CD4-positive, alpha-beta T cell treated with Interleukin-4 for 1 hour (primary cell): ENCODE measurements at regions not wholly inside any gene's neighbourhood (a gene's known extent, or its start where the extent isn't known, plus 50 kb on each side); places are given as distances from the start of the nearest gene placed in this dataset.
"Not testable (repeated sequence)": the region's sequence is repeated elsewhere in the genome, so short reads cannot be mapped to it uniquely, and the experiment has no call there.

Experiments used
- DNase-seq, 2 donors: peaks; one replicate each; pipeline ENCODE4 v3.0.0-alpha.2; 2020 to 2022

- no peak for DNase-seq
Observed at GRCh38 chr14:48333221-48333920, 658.0 kb upstream of the MDGA2 start.

- no peak for DNase-seq
Observed at GRCh38 chr14:48331421-48331820, 656.0 kb upstream of the MDGA2 start.

GRCh38 chr14:48325486-48325885 is 650.1 kb upstream of the MDGA2 start:
- DNase-seq, result no peak

- DNase-seq, result no peak
Observed at GRCh38 chr14:48323665-48324064, 648.3 kb upstream of the MDGA2 start.

- no peak for DNase-seq
Observed at GRCh38 chr14:48319823-48320222, 644.4 kb upstream of the MDGA2 start.

GRCh38 chr14:48304729-48305128 is 629.3 kb upstream of the MDGA2 start:
- no peak for DNase-seq

GRCh38 chr14:48289701-48290100 is 614.3 kb upstream of the MDGA2 start:
- DNase-seq, result no peak

GRCh38 chr14:48285217-48285616 is 609.8 kb upstream of the MDGA2 start:
- not testable (repeated sequence) for DNase-seq

GRCh38 chr14:48275301-48275700 is 599.9 kb upstream of the MDGA2 start:
- no peak for DNase-seq

- DNase-seq, result no peak
Observed at GRCh38 chr14:48274826-48275225, 599.4 kb upstream of the MDGA2 start.

GRCh38 chr14:48267926-48268325 is 592.5 kb upstream of the MDGA2 start:
- DNase-seq, result not testable (repeated sequence)

- not testable (repeated sequence) for DNase-seq
Observed at GRCh38 chr14:48266201-48266600, 590.8 kb upstream of the MDGA2 start.

GRCh38 chr14:48261436-48261835 is 586.0 kb upstream of the MDGA2 start:
- DNase-seq, result no peak

- DNase-seq, result not testable (repeated sequence)
Observed at GRCh38 chr14:48260394-48261295, 585.2 kb upstream of the MDGA2 start.

GRCh38 chr14:48259876-48260275 is 584.5 kb upstream of the MDGA2 start:
- not testable (repeated sequence) for DNase-seq

GRCh38 chr14:48259232-48259631 is 583.8 kb upstream of the MDGA2 start:
- DNase-seq, result not testable (repeated sequence)

- DNase-seq, result not testable (repeated sequence)
Observed at GRCh38 chr14:48258703-48259102, 583.3 kb upstream of the MDGA2 start.

- no peak for DNase-seq
Observed at GRCh38 chr14:48253020-48253419, 577.6 kb upstream of the MDGA2 start.

GRCh38 chr14:48251290-48251689 is 575.9 kb upstream of the MDGA2 start:
- DNase-seq, result no peak

- DNase-seq, result no peak
Observed at GRCh38 chr14:48250575-48250974, 575.2 kb upstream of the MDGA2 start.

- no peak for DNase-seq
Observed at GRCh38 chr14:48247977-48248376, 572.6 kb upstream of the MDGA2 start.

GRCh38 chr14:48243900-48244299 is 568.5 kb upstream of the MDGA2 start:
- DNase-seq, result no peak

- DNase-seq, result no peak
Observed at GRCh38 chr14:48229091-48229490, 553.7 kb upstream of the MDGA2 start.

- no peak for DNase-seq
Observed at GRCh38 chr14:48193893-48194292, 518.5 kb upstream of the MDGA2 start.
